Lower leg skin (tissue), 4 donors: ENCODE measurements at regions not wholly inside any gene's neighbourhood (a gene's known extent, or its start where the extent isn't known, plus 50 kb on each side); places are given as distances from the start of the nearest gene placed in this dataset.

Source experiments
- DNase-seq, 2 donors: peaks; one replicate each; pipeline ENCODE4 v3.0.0-alpha.2; 2019; ENCODE audit warnings: low spot score in 2 of 2
- H3K4me3 ChIP-seq: fragments of 200-600 bp; sonication (generic); 2 replicates; pipeline ENCODE4 v1.5.1; 2017; ENCODE audit warnings: mild to moderate bottlenecking, low read depth; ENCODE audit not compliant: poor library complexity, severe bottlenecking
- CTCF ChIP-seq, 3 donors: fragments of 450-650 bp; IDR thresholded peaks; one replicate each; pipeline ENCODE4 v1.5.1; 2016; ENCODE audit warnings: antibody characterized with exemption in 3 of 3, mild to moderate bottlenecking in 3 of 3, moderate library complexity in 2 of 3
- POLR2A ChIP-seq, 2 donors: fragments of 450-650 bp; IDR thresholded peaks; one replicate each; pipeline ENCODE4 v1.6.1; 2016 to 2017; ENCODE audit warnings: antibody characterized with exemption in 2 of 2, mild to moderate bottlenecking in 1 of 2, moderate library complexity in 1 of 2
- WGBS, 2 donors: methylation state at CpG; one replicate each; pipeline ENCODE4 v1.1.5; 2018; 5-methylcytosine and 5-hydroxymethylcytosine counted together
- intact Hi-C: fragments of 100-400 bp; cut with DNase I; formaldehyde crosslinking; loops from one replicate; pipeline ENCODE4 v1.15.0; 2023; ENCODE audit warnings: low total_unique reads

GRCh38 chr5:18420711-18421110, 786.5 kb downstream of the TAF11L14 start:
- no peak for DNase-seq
- H3K4me3 ChIP-seq = no peak overlapping the region
- no peak for TF ChIP-seq POLR2A (IDR thresholded peaks at IDR 0.05)
- no peak for TF ChIP-seq CTCF (IDR thresholded peaks at IDR 0.05)
- WGBS, 2 donors = 57 to 65% methylated on average over 1 of the region's 1 CpG
- intact Hi-C loops = no loop called here

GRCh38 chr5:18433336-18433735, 799.1 kb downstream of the TAF11L14 start:
- no peak overlapping the region for H3K4me3 ChIP-seq
- intact Hi-C loops = loop anchor here (1.0 kb wide), 1 partner anchor 17 kb away; no protein-coding TSS in a partner anchor
- no peak for TF ChIP-seq CTCF (IDR thresholded peaks at IDR 0.05)
- no peak for TF ChIP-seq POLR2A (IDR thresholded peaks at IDR 0.05)
- no peak for DNase-seq

GRCh38 chr5:18438126-18438525, 803.9 kb downstream of the TAF11L14 start:
- no peak for TF ChIP-seq CTCF (IDR thresholded peaks at IDR 0.05)
- TF ChIP-seq POLR2A (IDR thresholded peaks at IDR 0.05) = no peak
- no peak overlapping the region for H3K4me3 ChIP-seq
- intact Hi-C loops = no loop called here
- WGBS, 2 donors = 41 to 53% methylated on average over 1 of the region's 1 CpG
- DNase-seq = no peak

- DNase-seq = no peak
- WGBS, 2 donors = 76 to 80% methylated on average over 2 of the region's 2 CpGs
- intact Hi-C loops = no loop called here
- no peak overlapping the region for H3K4me3 ChIP-seq
- TF ChIP-seq CTCF (IDR thresholded peaks at IDR 0.05) (no peak), POLR2A (IDR thresholded peaks at IDR 0.05) (no peak)
Observed at GRCh38 chr5:18455521-18455920, 821.3 kb downstream of the TAF11L14 start.

GRCh38 chr5:18457255-18457654, 823.0 kb downstream of the TAF11L14 start:
- DNase-seq = no peak
- no peak overlapping the region for H3K4me3 ChIP-seq
- no peak for TF ChIP-seq CTCF (IDR thresholded peaks at IDR 0.05)
- TF ChIP-seq POLR2A (IDR thresholded peaks at IDR 0.05) = no peak
- 94 to 95% methylated on average over 5 of the region's 5 CpGs for WGBS, 2 donors
- intact Hi-C loops = no loop called here

- intact Hi-C loops = no loop called here
Observed at GRCh38 chr5:18461766-18462165, 827.5 kb downstream of the TAF11L14 start.

More at GRCh38 chr5:18461766-18462165, 827.5 kb downstream of the TAF11L14 start:
- 74 to 83% methylated on average over 1 of the region's 1 CpG for WGBS, 2 donors
- DNase-seq = no peak
- H3K4me3 ChIP-seq = no peak overlapping the region
- TF ChIP-seq POLR2A (IDR thresholded peaks at IDR 0.05) (no peak), CTCF (IDR thresholded peaks at IDR 0.05) (no peak)
